ENCODE measurements at regions not wholly inside any gene's neighbourhood (a gene's known extent, or its start where the extent isn't known, plus 50 kb on each side); places are given as distances from the start of the nearest gene placed in this dataset.

DNA sequence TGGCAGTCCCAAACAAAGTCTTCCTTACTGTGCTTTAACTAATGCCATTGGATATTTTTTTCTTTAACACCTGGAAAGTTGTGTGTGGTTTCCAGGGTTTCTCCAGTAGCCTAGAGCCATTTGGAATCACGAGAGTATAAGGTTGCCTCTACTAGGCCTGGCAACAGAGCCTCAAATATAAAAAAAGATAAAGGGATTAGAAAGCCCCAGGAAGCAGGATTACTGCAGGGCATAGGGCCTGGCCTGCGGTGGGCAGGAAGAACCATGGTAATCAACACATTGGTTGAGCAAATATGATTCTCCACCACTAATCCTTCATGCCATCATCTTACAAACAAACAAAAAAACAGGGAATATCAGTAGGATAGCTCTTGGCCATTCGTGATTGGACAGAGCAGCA is 177.8 kb upstream of the GGTLC1 start:
- TF ChIP-seq CTCF (IDR thresholded peaks at IDR 0.05; ENCODE audit: insufficient read depth, low read depth, low read length) (no peak), EZH2 (IDR thresholded peaks at IDR 0.05; ENCODE audit: insufficient read depth, low read length) (no peak)
